ENCODE measurements at regions not wholly inside any gene's neighbourhood (a gene's known extent, or its start where the extent isn't known, plus 50 kb on each side); places are given as distances from the start of the nearest gene placed in this dataset.

GRCh38 chr5:124072570-124072969 lies 560.6 kb downstream of the CSNK1G3 start:
- no peak for DNase-seq (ENCODE audit: low read depth in 2 of 2)

DNA sequence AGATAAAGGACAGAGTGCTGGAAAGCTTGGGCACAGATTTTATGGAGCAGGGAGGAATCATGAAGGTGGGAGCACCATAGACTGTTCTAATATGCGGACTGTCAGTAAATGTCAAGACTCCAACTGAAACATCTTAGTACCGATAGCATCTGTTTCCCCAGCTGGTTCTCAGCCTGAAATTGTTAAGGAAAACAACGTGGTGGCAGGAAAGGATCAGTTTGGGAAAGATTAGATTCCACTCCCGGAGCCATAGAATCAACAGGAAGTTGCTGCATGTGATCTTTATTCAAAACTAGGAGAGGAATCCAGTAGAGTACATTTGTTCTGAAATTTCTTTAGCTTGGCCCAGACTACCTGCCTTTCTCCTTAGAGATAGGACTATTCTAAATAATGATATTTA lies 559.1 kb downstream of the CSNK1G3 start:
- peak; percentile 1 to 3 for DNase-seq (ENCODE audit: low read depth in 2 of 2)

- DNase-seq (ENCODE audit: low read depth in 2 of 2): peak in 1 of 2 donors; percentile 31
Measured at GRCh38 chr5:124065508-124065907, 553.5 kb downstream of the CSNK1G3 start.

GRCh38 chr5:124064956-124065355 lies 553.0 kb downstream of the CSNK1G3 start:
- peak; percentile 6 to 74 for DNase-seq (ENCODE audit: low read depth in 2 of 2)

DNA sequence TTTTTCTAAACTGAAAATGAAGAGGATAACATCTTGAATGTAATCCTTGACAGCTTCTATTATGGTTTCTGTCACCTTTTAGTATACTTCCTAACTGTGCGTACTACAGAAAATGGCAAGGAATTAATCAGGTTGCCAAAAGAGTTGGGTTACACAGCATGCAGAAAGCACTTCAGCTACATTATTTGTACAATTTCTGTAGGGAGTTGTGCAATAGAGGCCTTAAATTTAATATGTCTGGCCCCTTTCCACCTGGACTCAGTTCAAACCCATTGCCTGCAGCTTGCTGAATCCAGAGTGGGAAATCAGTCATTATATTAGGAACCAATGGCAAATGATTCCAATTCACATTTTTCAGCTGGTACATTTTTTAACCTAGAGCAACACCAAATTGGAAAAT lies 549.7 kb downstream of the CSNK1G3 start:
- peak in 1 of 2 donors; percentile 58 for DNase-seq (ENCODE audit: low read depth in 2 of 2)

- no peak for DNase-seq (ENCODE audit: low read depth in 2 of 2)
Measured at GRCh38 chr5:124061068-124061430, 549.1 kb downstream of the CSNK1G3 start.

GRCh38 chr5:124060413-124061067 lies 548.6 kb downstream of the CSNK1G3 start:
- no peak for DNase-seq (ENCODE audit: low read depth in 2 of 2)

DNA sequence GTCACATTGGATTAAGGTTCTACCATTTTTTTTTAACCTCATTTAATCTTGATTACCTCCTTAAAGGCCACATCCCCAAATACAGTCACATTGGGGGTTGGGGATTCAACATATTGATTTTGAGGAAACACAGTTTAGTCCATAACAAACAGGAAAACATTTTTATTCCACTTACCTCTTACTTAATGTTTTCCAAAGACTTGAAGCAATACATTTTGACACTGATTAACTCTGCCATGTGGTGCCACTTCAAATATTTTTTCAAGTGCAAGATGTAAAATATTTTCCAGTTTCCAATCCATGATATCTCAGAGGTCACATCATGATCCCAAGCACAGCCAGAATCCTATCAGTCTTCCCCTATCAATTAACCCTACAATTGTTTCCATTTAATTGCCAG lies 548.0 kb downstream of the CSNK1G3 start:
- no peak for DNase-seq (ENCODE audit: low read depth in 2 of 2)

DNA sequence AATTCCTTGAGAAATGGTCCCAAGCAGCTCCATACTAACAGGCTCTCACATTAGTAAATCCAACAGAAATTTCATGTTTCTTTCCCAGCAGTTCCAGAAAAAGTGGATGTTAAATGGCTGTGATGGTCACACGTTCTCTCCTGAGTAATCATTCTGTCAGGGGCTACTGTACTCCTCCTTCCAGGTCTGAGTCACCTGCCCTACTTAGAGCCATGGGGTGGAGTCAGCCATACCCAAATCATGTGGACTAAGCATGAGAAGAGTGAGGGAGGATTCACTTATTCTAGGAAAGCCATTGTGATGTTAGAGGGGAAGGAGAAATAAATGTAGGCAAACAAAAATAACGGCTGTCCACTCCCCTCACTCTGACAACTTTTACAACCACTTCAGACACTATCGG lies 547.2 kb downstream of the CSNK1G3 start:
- no peak for DNase-seq (ENCODE audit: low read depth in 2 of 2)

GRCh38 chr5:124057724-124058231 lies 545.8 kb downstream of the CSNK1G3 start:
- DNase-seq (ENCODE audit: low read depth in 2 of 2): no peak

DNA sequence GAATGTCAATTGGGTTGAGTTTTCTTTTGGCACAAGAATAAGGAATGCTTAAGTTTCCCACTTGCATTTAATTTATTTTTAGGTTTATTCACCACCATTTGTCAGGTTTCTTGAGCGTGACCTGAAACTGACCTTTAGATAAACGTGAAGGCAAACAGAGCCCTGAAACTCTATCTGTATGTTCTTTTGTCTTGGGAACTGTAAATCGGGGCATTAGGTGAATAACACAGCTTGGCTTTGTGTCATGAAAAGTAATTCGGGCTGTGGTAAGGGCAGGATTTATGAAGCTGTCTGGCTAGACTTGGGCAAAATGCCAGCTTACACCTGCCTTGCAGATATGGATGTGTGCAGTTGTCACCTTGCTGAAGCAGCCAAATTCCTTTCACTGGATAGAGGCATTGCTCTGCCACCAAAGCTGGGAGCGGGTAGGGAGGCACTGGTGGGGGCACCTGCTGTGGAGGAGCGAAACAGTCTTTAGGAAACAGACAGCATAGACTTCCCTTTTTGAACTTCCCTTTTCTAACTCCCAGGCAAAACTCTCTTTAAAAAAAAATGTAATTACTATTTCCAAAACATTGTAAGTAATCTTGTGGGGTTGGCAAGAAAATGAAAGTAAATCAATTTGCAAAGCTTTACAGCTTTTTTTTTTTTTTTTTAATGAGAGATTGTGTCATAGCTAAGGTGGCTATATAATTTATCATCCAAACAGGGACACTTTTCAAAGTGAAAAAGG lies 545.2 kb downstream of the CSNK1G3 start:
- DNase-seq (ENCODE audit: low read depth in 2 of 2): no peak

DNA sequence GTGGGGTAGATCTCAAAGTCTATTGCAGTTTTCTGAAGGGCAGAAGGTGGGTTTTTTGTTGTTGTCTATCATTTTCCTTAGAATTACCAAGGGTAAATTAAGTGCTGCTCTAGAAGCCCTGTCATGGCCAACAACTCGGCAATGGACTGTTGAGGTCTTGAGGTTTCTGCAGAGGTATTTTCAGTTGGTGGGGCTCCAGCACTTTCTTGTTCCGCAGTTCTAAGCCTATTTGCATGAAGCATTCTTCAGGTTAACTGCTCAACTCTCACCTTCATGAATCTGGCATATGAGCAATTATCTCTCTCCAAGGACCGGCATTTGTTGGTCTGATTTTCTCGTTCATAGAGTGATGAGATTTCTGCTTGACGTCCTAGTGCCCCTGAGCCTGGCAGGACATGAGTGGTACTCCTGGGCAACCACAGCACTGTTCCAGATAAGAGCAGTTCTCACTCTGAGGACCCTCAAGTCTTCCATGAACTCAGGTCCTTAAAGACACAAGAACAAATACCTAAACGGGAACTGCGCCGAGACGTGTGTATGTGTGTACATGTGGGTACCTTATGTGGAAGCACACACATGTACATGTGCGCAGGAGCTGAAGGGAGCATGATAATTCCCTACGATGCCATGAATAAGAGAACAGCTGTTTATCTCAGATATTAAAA lies 544.5 kb downstream of the CSNK1G3 start:
- DNase-seq (ENCODE audit: low read depth in 2 of 2): no peak

DNA sequence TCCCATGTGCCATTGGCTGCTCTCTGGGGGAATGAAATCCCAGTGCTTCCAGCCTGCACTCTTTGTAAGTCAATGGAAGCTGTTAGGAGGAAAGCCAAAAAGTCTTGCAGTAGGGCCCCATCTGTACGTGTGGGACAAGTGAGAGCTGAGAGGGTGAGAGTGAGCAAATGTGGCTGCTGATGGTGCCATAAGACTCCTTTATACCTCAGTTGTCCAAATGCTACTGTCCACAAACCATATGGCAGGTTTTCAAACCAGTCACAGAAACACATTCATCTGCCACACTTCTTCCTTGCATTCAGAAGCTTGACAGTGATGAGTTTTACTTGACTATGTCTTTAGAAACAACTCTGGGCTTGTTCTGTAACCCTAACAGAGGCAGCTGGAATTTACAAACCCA lies 543.8 kb downstream of the CSNK1G3 start:
- DNase-seq (ENCODE audit: low read depth in 2 of 2): no peak

- DNase-seq (ENCODE audit: low read depth in 2 of 2): no peak
Measured at GRCh38 chr5:124054564-124054963, 542.6 kb downstream of the CSNK1G3 start.

DNA sequence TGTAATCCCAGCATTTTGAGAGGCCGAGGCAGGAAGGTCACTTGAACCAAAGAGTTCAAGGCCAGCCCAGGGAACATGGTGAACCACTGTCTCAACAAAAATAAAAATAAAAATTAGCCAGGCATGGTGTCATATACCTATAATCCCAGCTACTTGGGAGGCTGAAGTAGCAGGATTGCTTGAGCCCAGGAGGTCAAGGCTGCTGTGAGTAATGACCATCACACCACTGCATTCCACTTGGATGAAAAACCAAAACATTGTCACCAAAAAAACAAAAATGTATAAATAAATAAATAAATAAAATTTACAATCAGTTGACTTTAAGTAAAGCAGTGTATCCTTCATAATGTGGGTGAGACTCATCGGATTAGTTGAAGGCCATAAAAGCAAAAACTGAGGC lies 541.4 kb downstream of the CSNK1G3 start:
- DNase-seq (ENCODE audit: low read depth in 2 of 2): no peak

DNA sequence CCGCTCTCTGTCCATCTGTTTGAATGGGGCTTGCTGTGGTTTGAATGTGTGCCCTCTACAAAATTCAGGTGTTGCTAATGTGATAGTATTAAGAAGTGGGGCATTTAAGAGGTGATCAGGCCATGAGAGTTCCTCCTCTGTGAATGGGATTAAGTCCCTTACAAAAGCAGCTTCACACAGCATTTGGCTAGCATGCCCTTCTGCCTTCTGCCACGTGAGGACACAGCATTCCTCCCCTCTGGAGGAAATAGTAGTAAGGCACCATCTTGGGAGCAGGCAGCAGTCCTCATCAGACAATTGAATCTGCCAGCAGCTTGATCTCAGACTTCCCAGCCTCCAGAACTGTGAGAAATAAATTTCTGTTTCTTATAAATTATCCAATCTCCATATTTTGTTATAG lies 540.2 kb downstream of the CSNK1G3 start:
- no peak for DNase-seq (ENCODE audit: low read depth in 2 of 2)

DNA sequence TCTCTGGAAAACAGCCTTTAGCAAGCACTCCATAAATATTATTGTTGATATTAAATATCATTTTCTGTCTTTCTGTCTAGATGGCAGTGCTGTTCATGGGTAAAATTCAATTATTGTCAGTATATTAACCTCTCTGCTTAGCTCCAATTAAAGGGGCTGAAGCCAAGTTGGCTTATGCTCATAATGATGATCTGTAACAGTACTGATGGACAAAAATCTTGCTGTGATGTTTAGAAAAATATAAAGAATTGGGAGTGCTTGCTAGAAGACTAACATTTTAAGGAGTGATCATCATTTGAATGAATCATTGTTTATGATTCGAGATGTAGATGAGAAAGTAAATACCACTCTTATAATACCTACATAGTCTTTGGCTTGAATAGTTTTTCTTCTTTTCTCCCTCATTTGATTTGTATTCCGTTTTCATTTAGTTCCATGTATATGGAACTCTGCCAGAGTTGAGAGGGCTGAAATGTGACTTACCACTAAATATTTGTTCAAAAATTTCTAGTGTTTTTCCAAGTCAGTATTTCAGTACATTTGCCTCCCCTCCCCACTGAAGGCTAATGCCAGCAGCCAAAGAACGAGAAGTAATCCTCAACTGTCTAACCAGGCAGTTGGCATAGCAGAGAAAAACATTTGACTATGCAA lies 538.3 kb downstream of the CSNK1G3 start:
- DNase-seq (ENCODE audit: low read depth in 2 of 2): no peak

DNA sequence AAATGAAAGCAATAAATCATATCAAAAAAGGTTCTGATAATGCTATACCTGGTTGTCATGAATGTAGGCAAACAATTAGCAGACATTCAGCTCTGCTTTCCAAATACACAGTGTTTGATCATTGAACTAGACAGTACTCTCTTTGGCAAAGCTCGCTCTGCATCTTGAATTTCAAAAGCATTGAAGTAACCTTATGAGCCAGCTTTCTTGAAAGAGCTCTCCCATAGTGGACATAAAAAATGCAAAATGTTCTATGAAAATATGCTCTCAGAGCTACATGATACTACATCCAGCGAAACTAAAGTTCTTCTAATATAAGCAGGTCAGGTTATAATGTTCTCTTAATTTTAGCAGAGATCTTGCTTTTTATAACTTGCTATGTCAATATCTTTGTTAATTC lies 533.4 kb downstream of the CSNK1G3 start:
- no peak for DNase-seq (ENCODE audit: low read depth in 2 of 2)

DNA sequence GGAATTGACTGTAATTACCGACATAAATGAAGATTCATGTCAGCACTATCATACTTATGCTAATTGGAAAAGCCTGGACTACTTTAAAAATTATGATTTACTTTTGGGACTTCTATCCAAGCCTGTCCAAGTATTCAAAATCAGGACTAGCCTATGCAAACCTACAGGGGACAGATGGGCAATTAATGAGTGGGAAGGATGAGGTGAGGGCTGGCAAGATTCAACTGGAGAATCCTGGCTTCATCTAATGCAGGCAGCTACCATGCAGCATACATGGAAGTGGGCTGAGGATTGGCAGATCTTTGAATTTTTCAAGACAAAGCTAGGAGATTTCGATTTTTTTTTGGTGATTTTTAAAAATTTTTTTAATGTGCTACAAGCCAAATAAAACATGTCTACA lies 532.6 kb downstream of the CSNK1G3 start:
- no peak for DNase-seq (ENCODE audit: low read depth in 2 of 2)

DNA sequence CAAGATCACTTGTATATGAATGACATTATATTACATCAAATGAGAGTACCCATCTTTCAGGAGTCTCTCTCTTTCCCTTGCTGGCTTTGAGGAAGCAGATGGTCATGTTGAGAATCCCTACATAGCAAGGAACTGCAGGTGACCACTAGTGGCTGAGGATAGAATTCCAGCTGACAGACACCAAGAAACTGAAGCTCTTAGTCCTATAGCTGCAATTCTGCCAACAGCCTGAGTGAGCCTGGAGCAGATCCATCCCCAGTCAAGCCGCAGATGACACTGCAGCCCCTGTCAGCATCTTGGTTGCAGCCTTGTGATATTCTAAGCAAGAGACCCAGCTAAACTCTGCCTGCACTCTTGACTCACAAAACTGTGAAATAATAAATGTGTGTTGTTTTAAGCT lies 531.5 kb downstream of the CSNK1G3 start:
- DNase-seq (ENCODE audit: low read depth in 2 of 2): no peak

- DNase-seq (ENCODE audit: low read depth in 2 of 2): peak in 1 of 2 donors; percentile 10
Measured at GRCh38 chr5:124040799-124041198, 528.8 kb downstream of the CSNK1G3 start.

- DNase-seq (ENCODE audit: low read depth in 2 of 2): no peak
Measured at GRCh38 chr5:124039410-124039809, 527.4 kb downstream of the CSNK1G3 start.

Measured in lung microvascular endothelial cell (primary cell).